ENCODE measurements at regions not wholly inside any gene's neighbourhood (a gene's known extent, or its start where the extent isn't known, plus 50 kb on each side); places are given as distances from the start of the nearest gene placed in this dataset.

GRCh38 chr17:14732211-14732610, 431.3 kb downstream of the HS3ST3B1 start:
- ChIA-PET POLR2A (no interaction called here), CTCF (ENCODE audit: low intra/inter-chr PET ratio, low total read pairs) (no interaction called here)
- H3K27ac ChIP-seq (ENCODE audit: extremely low read length, insufficient read depth, low read length), result no peak overlapping the region
- H3K4me2 ChIP-seq (ENCODE audit: low read depth, low read length), result no peak overlapping the region
- no peak for DNase-seq (ENCODE audit: low spot score)
- in situ Hi-C loops (cut with HindIII; ENCODE audit: extremely low pct_ligation_motif_present, low pct_unique_long_range_greater_than_20kb), result no loop called here
- ATAC-seq, result no peak
- peaks cover 18% of the 10 kb centered on the region for H3K4me1 ChIP-seq (ENCODE audit: insufficient read depth, low read length)
- no peak overlapping the region for H2AFZ ChIP-seq (ENCODE audit: low read length)
- no peaks in the 10 kb centered on the region for H3K9me3 ChIP-seq (ENCODE audit: low read length)
- H4K20me1 ChIP-seq (ENCODE audit: insufficient read depth, low read length), result no peaks in the 10 kb centered on the region
- H3K4me3 ChIP-seq (replicated peaks in 1 of 3; ENCODE audit: insufficient read depth in 1 of 3, low read depth in 2 of 3, low read length in 3 of 3), result no peak overlapping the region
- no peak for TF ChIP-seq ZBTB8A (CRISPR knock-in tag; IDR thresholded peaks at IDR 0.05; ENCODE audit: borderline replicate concordance, low read depth)
- TF ChIP-seq ZNF766 (CRISPR knock-in tag; IDR thresholded peaks at IDR 0.05; ENCODE audit: borderline replicate concordance), result no peak
- TF ChIP-seq AKNA (CRISPR knock-in tag; IDR thresholded peaks at IDR 0.05; ENCODE audit: borderline replicate concordance), result no peak
- TF ChIP-seq ZNF160 (CRISPR knock-in tag; IDR thresholded peaks at IDR 0.05), result no peak
- TF ChIP-seq SMAD1 (CRISPR knock-in tag; IDR thresholded peaks at IDR 0.05; ENCODE audit: borderline replicate concordance, low read depth), result no peak
- no peak for TF ChIP-seq TSC22D2 (CRISPR knock-in tag; IDR thresholded peaks at IDR 0.05; ENCODE audit: borderline replicate concordance)
- no peak for TF ChIP-seq THAP11 (CRISPR knock-in tag; IDR thresholded peaks at IDR 0.05)
- no peak for TF ChIP-seq RXRA (CRISPR knock-in tag; IDR thresholded peaks at IDR 0.05)
- TF ChIP-seq ARNT2 (CRISPR knock-in tag; IDR thresholded peaks at IDR 0.05; ENCODE audit: low read depth), result no peak
- no peak for TF ChIP-seq ZNF296 (CRISPR knock-in tag; conservative IDR thresholded peaks at IDR 0.05)
- no peak for TF ChIP-seq ATF7 (IDR thresholded peaks at IDR 0.05)
- TF ChIP-seq ATF7 (CRISPR knock-in tag; IDR thresholded peaks at IDR 0.05), result no peak
- no peak for TF ChIP-seq ZNF260 (CRISPR knock-in tag; IDR thresholded peaks at IDR 0.05; ENCODE audit: borderline replicate concordance, low read depth)
- no peak for TF ChIP-seq ZNF367 (CRISPR knock-in tag; IDR thresholded peaks at IDR 0.05; ENCODE audit: borderline replicate concordance)
- TF ChIP-seq, protein P1, sequence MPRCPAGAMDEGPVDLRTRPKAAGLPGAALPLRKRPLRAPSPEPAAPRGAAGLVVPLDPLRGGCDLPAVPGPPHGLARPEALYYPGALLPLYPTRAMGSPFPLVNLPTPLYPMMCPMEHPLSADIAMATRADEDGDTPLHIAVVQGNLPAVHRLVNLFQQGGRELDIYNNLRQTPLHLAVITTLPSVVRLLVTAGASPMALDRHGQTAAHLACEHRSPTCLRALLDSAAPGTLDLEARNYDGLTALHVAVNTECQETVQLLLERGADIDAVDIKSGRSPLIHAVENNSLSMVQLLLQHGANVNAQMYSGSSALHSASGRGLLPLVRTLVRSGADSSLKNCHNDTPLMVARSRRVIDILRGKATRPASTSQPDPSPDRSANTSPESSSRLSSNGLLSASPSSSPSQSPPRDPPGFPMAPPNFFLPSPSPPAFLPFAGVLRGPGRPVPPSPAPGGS (CRISPR knock-in tag; IDR thresholded peaks at IDR 0.05), result no peak
- no peak for TF ChIP-seq DNMT3B (CRISPR knock-in tag; conservative IDR thresholded peaks at IDR 0.05)
- no peak for TF ChIP-seq ZNF572 (CRISPR knock-in tag; IDR thresholded peaks at IDR 0.05)
- no peak for TF ChIP-seq FOXA1 (IDR thresholded peaks at IDR 0.05)
- no peak for TF ChIP-seq FOXA1 (CRISPR knock-in tag; IDR thresholded peaks at IDR 0.05)
- no peak for TF ChIP-seq ZBTB21 (CRISPR knock-in tag; IDR thresholded peaks at IDR 0.05)
- H3K9ac ChIP-seq (ENCODE audit: insufficient read depth, low read depth, low read length), result no peak overlapping the region
- FAIRE-seq, result no peak
- no peaks in the 10 kb centered on the region for H3K27me3 ChIP-seq (ENCODE audit: control insufficient read depth in 1 of 2, insufficient read depth in 2 of 2, low read length in 2 of 2)
- 34% methylated on average over 2 of the region's 2 CpGs for WGBS (ENCODE audit: low lambda C conversion rate)
- no peaks in the 10 kb centered on the region for H3K79me2 ChIP-seq (ENCODE audit: insufficient read depth, low read length)
- no TSS peak for BruUV-seq (replicated peaks)
- intact Hi-C loops (cut with micrococcal nuclease; ENCODE audit: unreplicated experiment), result loop anchor here (10.0 kb wide), 1 partner anchor 97 kb away; no protein-coding TSS in a partner anchor
- no peaks in the 10 kb centered on the region for H3K36me3 ChIP-seq (replicated peaks in 1 of 2; ENCODE audit: control insufficient read depth in 1 of 2, insufficient read depth in 2 of 2, low read length in 2 of 2)

All from HepG2 (cell line).